ENCODE measurements at regions not wholly inside any gene's neighbourhood (a gene's known extent, or its start where the extent isn't known, plus 50 kb on each side); places are given as distances from the start of the nearest gene placed in this dataset.
A peak's percentile ranks its signal among the peaks of the same experiment; 100 is the strongest.

GRCh38 chr6:167676000-167676665, 150.6 kb upstream of the AFDN start (continued):
- TF ChIP-seq CCAR2 (optimal IDR thresholded peaks at IDR 0.05; ENCODE audit: low read depth, low read length) (no peak), ZBTB10 (CRISPR knock-in tag; IDR thresholded peaks at IDR 0.05; ENCODE audit: borderline replicate concordance) (no peak), ZNF75D (CRISPR knock-in tag; IDR thresholded peaks at IDR 0.05; ENCODE audit: borderline replicate concordance) (no peak), RFX1 (IDR thresholded peaks at IDR 0.05) (peak; percentile 92), KLF12 (CRISPR knock-in tag; IDR thresholded peaks at IDR 0.05; ENCODE audit: borderline replicate concordance) (0 out of 2 replicates have a peak, but pooled peaks have one; percentile 39), ZNF24 (IDR thresholded peaks at IDR 0.05) (peak; percentile 70; the same call in 1 of the 2 replicates), ZNF552 (CRISPR knock-in tag; IDR thresholded peaks at IDR 0.05; ENCODE audit: borderline replicate concordance) (peak; percentile 96), KAT7 (CRISPR knock-in tag; IDR thresholded peaks at IDR 0.05; ENCODE audit: borderline replicate concordance) (0 out of 2 replicates have a peak, but pooled peaks have one; percentile 89), PCBP2 (optimal IDR thresholded peaks at IDR 0.05; ENCODE audit: low read depth, low read length, poor library complexity, severe bottlenecking) (no peak), ZNF18 (CRISPR knock-in tag; IDR thresholded peaks at IDR 0.05; ENCODE audit: insufficient replicate concordance) (peak; percentile 86), ZNF460 (CRISPR knock-in tag; IDR thresholded peaks at IDR 0.05; ENCODE audit: borderline replicate concordance) (no peak), ZBTB42 (CRISPR knock-in tag; IDR thresholded peaks at IDR 0.05) (0 out of 2 replicates have a peak, but pooled peaks have one; percentile 65), ZNF737 (CRISPR knock-in tag; IDR thresholded peaks at IDR 0.05; ENCODE audit: borderline replicate concordance) (no peak), SMARCE1 (IDR thresholded peaks at IDR 0.05; ENCODE audit: borderline replicate concordance) (no peak), USF2 (IDR thresholded peaks at IDR 0.05; ENCODE audit: low read depth, low read length) (no peak), USF2 (CRISPR knock-in tag; IDR thresholded peaks at IDR 0.05; ENCODE audit: borderline replicate concordance) (no peak), ZMYM2 (CRISPR knock-in tag; IDR thresholded peaks at IDR 0.05) (peak; percentile 95), PHF21A (CRISPR knock-in tag; IDR thresholded peaks at IDR 0.05) (peak; percentile 99), GMEB1 (CRISPR knock-in tag; IDR thresholded peaks at IDR 0.05; ENCODE audit: borderline replicate concordance) (peak; percentile 69; the same call in 1 of the 2 replicates), AHR (CRISPR knock-in tag; IDR thresholded peaks at IDR 0.05) (peak; percentile 98), ZNF749 (CRISPR knock-in tag; IDR thresholded peaks at IDR 0.05; ENCODE audit: borderline replicate concordance) (peak; percentile 97; the same call in 1 of the 2 replicates), ZNF232 (CRISPR knock-in tag; IDR thresholded peaks at IDR 0.05; ENCODE audit: borderline replicate concordance) (peak; percentile 97)
